ENCODE measurements at regions not wholly inside any gene's neighbourhood (a gene's known extent, or its start where the extent isn't known, plus 50 kb on each side); places are given as distances from the start of the nearest gene placed in this dataset.
"Not testable (repeated sequence)": the region's sequence is repeated elsewhere in the genome, so short reads cannot be mapped to it uniquely, and the experiment has no call there.

DNA sequence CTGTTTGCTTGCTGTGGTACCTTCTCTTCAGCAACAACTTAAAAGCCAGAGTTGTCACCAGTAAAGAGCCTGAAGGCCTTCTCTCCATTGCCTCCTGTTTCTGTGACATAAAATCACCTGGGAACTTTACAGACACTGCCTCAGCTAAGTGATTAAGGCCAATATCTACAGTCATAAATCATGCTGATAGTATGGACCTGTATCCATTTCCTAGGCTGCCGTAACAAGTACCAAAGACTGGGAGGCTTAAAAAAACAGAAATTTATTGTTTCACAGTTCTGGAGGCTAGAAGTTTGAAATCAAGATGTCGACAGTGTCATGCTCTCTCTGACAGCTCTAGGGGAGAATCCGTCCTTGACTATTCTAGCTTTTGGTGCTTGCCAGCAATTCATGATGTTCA is 108.4 kb upstream of the UNC5B start:
- FAIRE-seq: no peak

DNA sequence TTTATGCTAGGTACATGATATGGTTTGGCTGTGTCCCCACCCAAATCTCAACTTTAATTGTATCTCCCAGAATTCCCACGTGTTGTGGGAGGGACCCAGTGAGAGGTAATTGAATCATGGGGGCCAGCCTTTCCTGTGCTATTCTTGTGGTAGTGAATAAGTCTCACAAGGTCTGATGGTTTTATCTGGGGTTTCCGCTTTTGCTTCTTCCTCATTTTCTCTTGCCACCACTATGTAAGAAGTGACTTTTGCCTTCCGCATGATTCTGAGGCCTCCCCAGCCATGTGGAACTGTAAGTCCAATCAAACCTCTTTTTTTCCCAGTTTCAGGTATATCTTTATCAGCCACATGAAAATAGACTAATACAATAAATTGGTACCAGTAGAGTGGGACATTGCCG is 106.2 kb upstream of the UNC5B start:
- DNase-seq (ENCODE audit: insufficient read length, low spot score); FAIRE-seq: not testable (repeated sequence)

More for the DNA sequence above, 108.4 kb upstream of the UNC5B start:
- no peak for DNase-seq (ENCODE audit: insufficient read length, low spot score)

DNA sequence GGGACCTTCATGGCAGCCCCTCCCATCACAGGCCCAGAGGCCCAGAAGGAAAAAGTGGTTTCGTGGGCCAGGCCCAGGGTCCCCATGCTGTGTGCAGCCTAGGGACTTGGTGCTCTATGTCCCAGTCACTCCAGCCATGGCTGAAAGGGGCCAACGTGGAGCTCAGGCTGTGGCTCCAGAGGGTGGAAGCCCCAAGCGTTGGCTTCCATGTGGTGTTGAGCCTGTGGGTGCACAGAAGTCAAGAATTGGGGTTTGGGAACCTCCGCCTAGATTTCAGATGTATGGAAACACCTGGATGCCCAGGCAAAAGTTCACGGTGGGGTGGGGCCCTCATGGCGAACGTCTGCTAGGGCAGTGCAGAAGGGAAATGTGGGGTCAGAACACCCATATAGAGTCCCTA is 105.3 kb upstream of the UNC5B start:
- DNase-seq (ENCODE audit: insufficient read length, low spot score); FAIRE-seq: not testable (repeated sequence)

DNA sequence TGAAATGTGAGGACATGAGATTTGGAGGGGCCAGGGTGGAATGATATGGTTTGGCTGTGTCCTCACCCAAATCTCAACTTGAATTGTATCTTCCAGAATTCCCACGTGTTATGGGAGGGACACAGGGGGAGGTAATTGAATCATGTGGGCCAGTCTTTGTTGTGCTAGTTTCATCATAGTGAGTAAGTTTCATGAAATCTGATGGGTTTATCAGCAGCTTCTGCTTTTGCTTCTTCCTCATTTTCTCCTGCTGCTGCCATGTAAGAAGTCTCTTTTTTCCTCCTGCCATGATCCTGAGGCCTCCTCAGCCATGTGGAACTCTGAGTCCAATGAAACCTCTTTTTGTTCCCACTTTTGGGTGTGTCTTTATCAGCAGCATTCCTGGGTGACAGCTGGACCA is 104.3 kb upstream of the UNC5B start:
- DNase-seq (ENCODE audit: insufficient read length, low spot score); FAIRE-seq: not testable (repeated sequence)

DNA sequence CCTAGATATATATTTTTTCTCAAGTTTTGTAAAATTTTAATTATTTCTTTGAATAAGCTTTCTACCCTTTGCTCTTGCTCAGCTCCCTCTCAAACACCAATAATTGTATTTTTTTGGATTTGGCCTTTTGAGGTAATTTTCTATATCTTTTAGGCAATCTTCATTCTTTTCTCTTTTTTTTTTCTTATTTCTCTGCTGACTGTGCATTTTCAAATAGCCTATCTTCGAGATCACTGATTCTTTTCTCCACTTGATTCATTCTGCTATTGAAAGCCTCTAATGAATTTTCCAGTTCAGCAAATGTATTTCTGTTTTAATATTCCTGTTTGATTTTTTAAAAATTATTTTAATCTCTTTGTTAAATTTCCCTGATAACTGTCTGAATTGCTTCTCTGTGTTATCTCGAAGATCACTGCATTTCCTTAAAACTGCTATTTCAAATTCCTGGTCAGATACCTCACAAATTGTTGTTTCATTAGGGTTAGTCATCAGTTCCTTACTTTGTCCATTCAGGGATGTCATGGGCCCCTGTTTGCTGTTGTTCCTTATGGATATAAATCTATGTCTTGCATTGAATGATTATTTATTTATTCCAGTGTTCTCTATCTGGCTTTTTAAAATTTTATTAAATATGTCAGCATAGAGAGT is 100.1 kb upstream of the UNC5B start:
- FAIRE-seq: no peak
- no peak for DNase-seq (ENCODE audit: insufficient read length, low spot score)

GRCh38 chr10:71116426-71116825 is 95.9 kb upstream of the UNC5B start:
- DNase-seq (ENCODE audit: insufficient read length, low spot score): no peak
- no peak for FAIRE-seq

DNA sequence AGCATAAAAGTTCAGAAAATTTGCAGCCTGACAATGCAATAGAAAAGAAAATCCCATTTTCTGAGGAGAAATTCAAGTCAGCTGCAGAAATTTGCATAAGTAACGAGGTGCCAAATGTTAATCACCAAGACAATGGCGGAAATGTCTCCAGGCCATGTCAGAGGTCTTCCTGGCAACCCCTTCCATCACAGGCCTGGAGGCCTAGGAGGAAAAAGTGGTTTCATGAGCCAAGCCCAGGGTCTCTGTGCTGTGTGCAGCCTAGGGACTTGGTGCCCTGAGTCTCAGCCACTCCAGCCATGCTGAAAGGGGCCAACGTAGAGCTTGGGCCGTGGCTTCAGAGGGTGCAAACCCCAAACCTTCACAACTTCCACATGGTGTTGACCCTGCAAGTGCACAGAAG is 94.8 kb upstream of the UNC5B start:
- not testable (repeated sequence) for FAIRE-seq; DNase-seq (ENCODE audit: insufficient read length, low spot score)

GRCh38 chr10:71123023-71123422 is 89.3 kb upstream of the UNC5B start:
- FAIRE-seq (no peak), DNase-seq (ENCODE audit: insufficient read length, low spot score) (no peak)

DNA sequence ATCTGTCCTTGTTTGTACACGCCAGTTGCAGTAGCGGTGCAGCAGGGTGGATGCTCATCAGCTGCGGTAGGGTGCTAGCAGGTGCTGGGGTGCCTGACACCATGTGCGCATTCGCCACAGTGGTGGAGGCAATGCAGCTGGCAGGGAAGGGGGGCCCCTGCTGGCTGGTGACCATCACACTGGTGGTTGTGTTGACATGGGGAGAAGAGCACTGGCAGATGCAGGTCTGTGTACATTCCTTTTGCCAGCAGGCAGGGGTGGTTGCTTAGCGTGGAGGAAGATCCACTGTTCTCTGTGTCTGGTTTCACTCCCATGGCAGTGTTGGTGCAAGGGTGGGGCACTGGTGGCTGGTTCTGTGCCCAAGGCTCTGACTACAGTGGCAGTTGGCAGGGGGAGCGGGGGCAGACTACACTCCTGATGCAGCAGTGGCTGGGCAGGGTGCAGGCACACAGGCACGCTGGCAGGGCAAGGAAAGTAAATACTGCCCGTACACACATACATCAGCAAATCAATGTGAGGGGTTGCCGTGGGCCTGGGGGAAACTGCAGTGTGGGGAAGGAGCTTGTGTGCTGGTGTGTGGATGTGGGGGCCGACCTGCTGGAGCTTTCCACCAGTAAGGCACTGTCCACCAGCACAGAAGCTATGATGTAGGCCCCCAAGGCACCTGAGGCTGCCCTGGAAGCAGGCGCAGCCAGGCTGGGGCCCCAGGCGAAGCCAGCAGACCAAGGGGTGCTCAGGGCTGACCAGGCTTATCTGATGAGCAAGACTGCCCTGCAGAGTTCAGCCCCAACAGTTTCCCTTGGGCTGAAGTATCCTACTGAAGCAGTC is 87.2 kb upstream of the UNC5B start:
- DNase-seq (ENCODE audit: insufficient read length, low spot score) (no peak), FAIRE-seq (peak; percentile 80)

DNA sequence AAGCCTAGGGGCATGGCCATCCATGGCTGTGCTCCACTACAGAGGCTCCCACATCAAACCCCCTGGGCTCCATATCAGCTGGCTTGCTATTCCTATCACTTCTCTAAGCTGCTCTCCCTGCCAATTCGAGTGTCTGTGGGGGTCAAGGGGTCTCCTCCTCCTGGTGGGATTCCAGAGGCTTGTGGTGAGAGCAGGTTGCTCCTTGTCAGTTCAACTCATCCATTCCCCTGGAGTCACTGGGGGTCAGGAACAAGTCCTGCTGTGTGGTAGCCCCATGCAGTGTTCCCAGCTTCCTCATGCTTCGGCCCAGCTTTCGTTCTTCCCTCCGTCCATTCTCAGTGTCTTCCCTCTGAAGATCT is 86.6 kb upstream of the UNC5B start:
- FAIRE-seq (no peak), DNase-seq (ENCODE audit: insufficient read length, low spot score) (no peak)

DNA sequence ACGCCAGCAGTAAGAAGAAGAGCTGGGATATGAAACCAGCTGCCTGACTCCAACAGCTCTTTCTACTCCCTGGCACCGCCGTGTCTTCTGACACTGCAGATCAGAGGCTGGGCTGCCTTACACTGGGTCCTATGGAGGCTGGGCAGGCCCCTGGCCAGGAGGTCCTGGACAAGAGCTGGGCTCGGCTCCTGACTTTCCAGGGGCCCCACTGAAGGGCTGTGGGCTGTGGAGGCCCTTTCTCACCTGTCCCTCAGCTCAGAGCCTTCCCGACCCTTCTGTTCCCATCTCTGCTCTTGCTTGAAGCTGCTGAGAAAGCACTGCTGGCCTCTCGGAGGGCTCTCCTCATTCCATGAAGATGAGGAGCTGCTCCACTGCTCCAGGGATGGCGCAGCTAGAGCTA is 85.9 kb upstream of the UNC5B start:
- DNase-seq (ENCODE audit: insufficient read length, low spot score): no peak

DNA sequence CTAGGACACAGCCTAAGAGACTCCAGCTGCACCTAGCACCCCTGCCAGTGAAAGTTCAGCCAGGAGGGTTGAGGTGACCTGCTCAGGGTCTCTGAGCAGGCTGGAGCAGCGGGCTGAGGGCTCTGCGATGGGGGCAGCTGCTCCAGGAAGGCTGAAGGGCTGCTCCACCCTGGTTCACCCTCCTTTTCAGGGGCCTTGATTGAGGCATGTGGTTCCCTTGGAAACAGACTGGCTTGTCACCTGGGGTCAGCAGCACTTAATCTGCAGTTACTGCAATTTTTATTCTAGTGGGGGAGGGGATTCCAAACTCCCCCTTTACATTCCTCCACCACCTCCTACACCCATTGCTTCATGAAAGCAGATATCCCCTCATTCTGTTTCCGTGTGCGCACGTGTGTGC is 85.3 kb upstream of the UNC5B start:
- FAIRE-seq (no peak), DNase-seq (ENCODE audit: insufficient read length, low spot score) (no peak)

More for the DNA sequence above, 85.9 kb upstream of the UNC5B start:
- no peak for FAIRE-seq

GRCh38 chr10:71127773-71128172 is 84.6 kb upstream of the UNC5B start:
- no peak for DNase-seq (ENCODE audit: insufficient read length, low spot score)
- FAIRE-seq: no peak

DNA sequence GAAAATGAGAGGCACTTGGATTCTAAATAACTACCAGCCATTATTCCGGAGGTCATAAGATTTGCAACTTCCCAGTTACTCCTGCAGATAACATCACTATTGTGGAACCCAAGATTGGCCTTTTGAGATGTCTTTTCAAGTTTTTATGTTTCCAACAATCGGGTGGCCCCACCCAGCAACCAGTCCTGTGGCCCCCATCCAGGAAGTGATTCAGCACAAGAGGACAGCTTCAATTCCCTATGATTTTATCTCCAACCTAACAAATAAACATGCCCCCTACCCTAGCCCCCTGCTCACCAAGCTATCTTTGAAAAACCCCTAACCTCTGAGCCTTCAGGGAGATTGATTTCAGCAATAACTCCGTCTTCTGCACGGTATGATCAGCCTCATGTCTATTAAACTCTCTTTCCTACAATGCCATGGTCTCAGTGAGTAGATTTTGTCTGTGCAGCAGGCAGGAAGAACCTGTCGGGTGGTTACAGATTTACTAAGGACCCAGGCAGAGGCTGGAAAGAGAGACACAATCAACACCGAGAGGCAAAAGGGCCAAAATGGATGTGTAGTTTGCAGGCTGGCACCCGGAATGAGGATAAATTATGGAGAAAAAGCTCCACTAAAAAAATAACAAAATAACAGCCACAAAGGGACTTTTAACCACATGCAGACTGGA is 83.9 kb upstream of the UNC5B start:
- DNase-seq (ENCODE audit: insufficient read length, low spot score) (no peak), FAIRE-seq (no peak)

DNA sequence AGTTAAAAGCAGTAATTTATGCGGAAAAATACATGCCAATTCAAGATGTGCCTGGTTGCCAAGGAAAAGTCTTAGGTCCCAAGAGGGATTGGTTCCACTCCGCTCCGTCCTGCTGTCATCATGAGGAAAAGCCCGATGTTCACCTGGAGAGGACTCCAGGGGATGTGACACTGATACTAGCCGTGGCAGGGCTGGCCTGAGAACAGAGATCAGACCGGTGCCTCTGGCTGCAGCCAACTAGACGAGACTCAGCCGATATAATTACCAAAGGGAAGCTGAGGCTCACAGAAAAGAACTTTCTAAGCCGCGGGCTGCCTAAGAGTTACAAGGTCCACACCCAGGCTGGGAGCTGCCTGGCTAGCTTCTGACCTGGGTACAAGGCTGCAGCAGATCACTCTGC is 81.3 kb upstream of the UNC5B start:
- no peak for FAIRE-seq

GRCh38 chr10:71131508-71132088 is 80.8 kb upstream of the UNC5B start:
- FAIRE-seq: no peak
- DNase-seq (ENCODE audit: insufficient read length, low spot score): no peak

More for the DNA sequence above, 81.3 kb upstream of the UNC5B start:
- DNase-seq (ENCODE audit: insufficient read length, low spot score): no peak

DNA sequence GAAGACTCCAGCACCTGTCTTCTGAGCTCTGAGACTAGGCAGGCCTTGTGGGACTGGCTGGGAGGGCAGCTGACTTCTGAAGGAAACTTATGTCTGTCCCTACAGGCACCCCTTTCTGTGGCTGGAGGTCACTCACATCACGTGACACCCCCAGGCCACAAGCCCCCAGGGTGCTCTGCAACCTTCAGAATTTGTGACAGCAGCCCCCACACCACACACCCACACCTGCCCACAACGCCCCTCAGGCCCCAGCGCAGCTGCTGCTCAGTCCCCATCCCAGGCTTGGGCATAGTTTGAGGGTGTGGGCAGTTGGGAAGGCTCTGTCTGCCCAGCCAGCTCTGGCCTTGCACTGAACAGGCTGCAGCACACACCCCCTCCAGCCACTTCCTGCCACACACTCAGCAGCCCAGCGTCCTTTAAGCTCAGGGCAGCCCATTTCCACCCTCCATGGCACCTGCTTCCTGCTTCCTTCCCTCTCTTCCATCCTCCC is 80.0 kb upstream of the UNC5B start:
- DNase-seq (ENCODE audit: insufficient read length, low spot score) (no peak), FAIRE-seq (no peak)

GRCh38 chr10:71133710-71134686 is 78.4 kb upstream of the UNC5B start:
- DNase-seq (ENCODE audit: insufficient read length, low spot score): no peak
- FAIRE-seq: no peak

DNA sequence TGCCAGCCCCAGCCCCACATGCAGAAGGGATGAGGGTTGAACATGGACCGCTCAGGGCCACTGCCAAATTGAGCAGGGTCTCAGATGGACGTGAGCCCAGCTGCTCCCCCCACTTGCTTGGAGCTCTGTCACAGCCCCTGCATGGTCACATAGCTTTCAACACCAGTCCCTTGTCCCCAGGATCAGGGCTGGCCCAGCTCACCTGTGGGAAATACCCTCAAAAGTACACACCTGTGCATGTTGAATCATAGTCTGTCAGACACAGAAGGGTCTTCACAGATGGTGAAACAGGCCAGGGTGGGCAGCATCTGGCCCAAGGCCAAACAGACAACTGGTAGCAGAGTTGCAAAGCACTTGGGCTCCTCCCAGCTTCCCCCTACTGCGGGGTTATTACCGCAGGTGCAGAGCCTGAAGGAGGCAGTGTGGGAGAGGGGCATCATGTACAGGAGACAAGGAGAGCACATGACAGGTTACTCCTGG is 77.6 kb upstream of the UNC5B start:
- DNase-seq (ENCODE audit: insufficient read length, low spot score) (no peak), FAIRE-seq (no peak)

DNA sequence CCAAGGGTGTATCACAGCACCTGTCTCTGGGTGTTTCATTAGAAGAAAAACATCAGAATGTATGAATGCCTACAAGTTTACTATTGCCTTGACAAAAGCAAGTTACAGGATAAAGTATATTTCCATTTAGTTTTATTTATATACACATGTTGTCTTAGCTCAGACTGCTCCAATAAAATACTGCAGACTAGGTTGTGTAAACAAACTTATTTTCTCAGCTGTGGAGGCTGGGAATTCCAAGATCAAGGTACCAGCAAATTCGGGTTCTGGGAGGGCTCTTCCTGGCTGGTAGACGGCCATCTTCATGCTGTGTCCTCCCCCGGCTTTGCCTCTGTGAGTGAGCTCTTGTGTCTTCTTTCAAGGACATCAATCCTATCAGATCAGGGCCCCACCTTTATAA is 77.1 kb upstream of the UNC5B start:
- no peak for DNase-seq (ENCODE audit: insufficient read length, low spot score)
- FAIRE-seq: no peak

Measured in HTR-8/SVneo (cell line).